ENCODE measurements at regions not wholly inside any gene's neighbourhood (a gene's known extent, or its start where the extent isn't known, plus 50 kb on each side); places are given as distances from the start of the nearest gene placed in this dataset.
"Not testable (repeated sequence)": the region's sequence is repeated elsewhere in the genome, so short reads cannot be mapped to it uniquely, and the experiment has no call there.

- no peak for TF ChIP-seq CTCF (IDR thresholded peaks at IDR 0.05; ENCODE audit: insufficient read depth, missing control alignments)
- DNase-seq (ENCODE audit: insufficient read length, low spot score) = no peak
- FAIRE-seq = no peak
Measured at GRCh38 chr17:72569148-72569946, 448.5 kb downstream of the SOX9 start.

GRCh38 chr17:72571813-72572396 is 451.1 kb downstream of the SOX9 start:
- FAIRE-seq (no peak), DNase-seq (ENCODE audit: insufficient read length, low spot score) (no peak)
- TF ChIP-seq CTCF (IDR thresholded peaks at IDR 0.05; ENCODE audit: insufficient read depth, missing control alignments) = no peak

GRCh38 chr17:72572604-72573491 is 452.0 kb downstream of the SOX9 start:
- FAIRE-seq (no peak), DNase-seq (ENCODE audit: insufficient read length, low spot score) (no peak)
- no peak for TF ChIP-seq CTCF (IDR thresholded peaks at IDR 0.05; ENCODE audit: insufficient read depth, missing control alignments)

GRCh38 chr17:72573492-72573801 is 452.6 kb downstream of the SOX9 start:
- DNase-seq (ENCODE audit: insufficient read length, low spot score); FAIRE-seq: not testable (repeated sequence)

GRCh38 chr17:72574675-72575510 is 454.1 kb downstream of the SOX9 start:
- DNase-seq (ENCODE audit: insufficient read length, low spot score) = no peak
- TF ChIP-seq CTCF (IDR thresholded peaks at IDR 0.05; ENCODE audit: insufficient read depth, missing control alignments) = no peak
- FAIRE-seq = no peak

- DNase-seq (ENCODE audit: insufficient read length, low spot score) (no peak), FAIRE-seq (no peak)
- no peak for TF ChIP-seq CTCF (IDR thresholded peaks at IDR 0.05; ENCODE audit: insufficient read depth, missing control alignments)
Measured at GRCh38 chr17:72575542-72576233, 454.9 kb downstream of the SOX9 start.
